Mesothelial cell of epicardium (in vitro differentiated cells): ENCODE measurements at regions not wholly inside any gene's neighbourhood (a gene's known extent, or its start where the extent isn't known, plus 50 kb on each side); places are given as distances from the start of the nearest gene placed in this dataset.

Experiments used
- DNase-seq, 2 experiments: peaks; one replicate each; pipeline ENCODE4 v3.0.0; 2021; ENCODE audit warnings: low spot score in 2 of 2; ENCODE audit not compliant: unreplicated experiment in 2 of 2
- H3K27ac Mint-ChIP-seq: 2 replicates; pipeline ENCODE4 v1.8.0; 2021; ENCODE audit warnings: mixed read lengths
- H3K27me3 Mint-ChIP-seq: 2 replicates; pipeline ENCODE4 v1.8.0; 2021; ENCODE audit warnings: low read depth, mixed read lengths
- H3K36me3 Mint-ChIP-seq: 2 replicates; pipeline ENCODE4 v1.8.0; 2021; ENCODE audit warnings: mixed read lengths
- H3K4me1 Mint-ChIP-seq: 2 replicates; pipeline ENCODE4 v1.8.0; 2021; ENCODE audit warnings: mixed read lengths
- H3K4me3 Mint-ChIP-seq: 2 replicates; pipeline ENCODE4 v1.8.0; 2021; ENCODE audit warnings: mild to moderate bottlenecking, moderate library complexity, mixed read lengths
- H3K9me3 Mint-ChIP-seq: 2 replicates; pipeline ENCODE4 v1.8.0; 2021; ENCODE audit warnings: mixed read lengths
- CTCF ChIP-seq: fragments of 200-600 bp; sonication (generic); IDR thresholded peaks from one replicate; pipeline ENCODE4 v1.5.0; 2021; ENCODE audit warnings: antibody characterized with exemption; ENCODE audit not compliant: unreplicated experiment

- H3K9me3 Mint-ChIP-seq: peaks cover 46% of the 10 kb centered on the region
- DNase-seq: no peak
- peaks cover 34% of the 10 kb centered on the region for H3K4me1 Mint-ChIP-seq
- H3K27ac Mint-ChIP-seq: no peak overlapping the region
- H3K4me3 Mint-ChIP-seq: no peak overlapping the region
- TF ChIP-seq CTCF: no peak
- no peaks in the 10 kb centered on the region for H3K27me3 Mint-ChIP-seq
- peaks cover 22% of the 10 kb centered on the region for H3K36me3 Mint-ChIP-seq
Observed at GRCh38 chr3:170714562-170715535, 129.0 kb upstream of the SLC7A14 start.

- Mint-ChIP-seq H3K36me3 (peaks cover 28% of the 10 kb centered on the region), H3K4me1 (peaks cover 34% of the 10 kb centered on the region), H3K27ac (peak overlapping the region; percentile 63)
Observed at GRCh38 chr3:170714122-170714521, 128.2 kb upstream of the SLC7A14 start.

GRCh38 chr3:170713653-170714052, 127.8 kb upstream of the SLC7A14 start:
- Mint-ChIP-seq H3K4me3 (no peak overlapping the region), H3K36me3 (peaks cover 29% of the 10 kb centered on the region), H3K9me3 (peaks cover 46% of the 10 kb centered on the region), H3K27ac (peak overlapping the region; percentile 63), H3K27me3 (no peaks in the 10 kb centered on the region), H3K4me1 (peaks cover 34% of the 10 kb centered on the region)
- no peak for DNase-seq
- no peak for TF ChIP-seq CTCF

More at GRCh38 chr3:170714122-170714521, 128.2 kb upstream of the SLC7A14 start:
- H3K9me3 Mint-ChIP-seq: peaks cover 46% of the 10 kb centered on the region
- H3K27me3 Mint-ChIP-seq: no peaks in the 10 kb centered on the region
- H3K4me3 Mint-ChIP-seq: no peak overlapping the region
- no peak for DNase-seq
- TF ChIP-seq CTCF: no peak

- H3K36me3 Mint-ChIP-seq: peaks cover 27% of the 10 kb centered on the region
- peak overlapping the region; percentile 34 for H3K27ac Mint-ChIP-seq
- TF ChIP-seq CTCF: no peak
- peaks cover 34% of the 10 kb centered on the region for H3K4me1 Mint-ChIP-seq
- DNase-seq: no peak
- peaks cover 44% of the 10 kb centered on the region for H3K9me3 Mint-ChIP-seq
- H3K4me3 Mint-ChIP-seq: no peak overlapping the region
- no peaks in the 10 kb centered on the region for H3K27me3 Mint-ChIP-seq
Observed at GRCh38 chr3:170712798-170713197, 126.9 kb upstream of the SLC7A14 start.

GRCh38 chr3:170712336-170712735, 126.5 kb upstream of the SLC7A14 start:
- H3K36me3 Mint-ChIP-seq: peaks cover 27% of the 10 kb centered on the region
- no peak overlapping the region for H3K4me3 Mint-ChIP-seq
- peaks cover 44% of the 10 kb centered on the region for H3K9me3 Mint-ChIP-seq
- no peaks in the 10 kb centered on the region for H3K27me3 Mint-ChIP-seq
- H3K4me1 Mint-ChIP-seq: peaks cover 36% of the 10 kb centered on the region
- TF ChIP-seq CTCF: no peak
- DNase-seq: no peak
- H3K27ac Mint-ChIP-seq: no peak overlapping the region
